ENCODE measurements at regions not wholly inside any gene's neighbourhood (a gene's known extent, or its start where the extent isn't known, plus 50 kb on each side); places are given as distances from the start of the nearest gene placed in this dataset.
"Not testable (repeated sequence)": the region's sequence is repeated elsewhere in the genome, so short reads cannot be mapped to it uniquely, and the experiment has no call there.

DNA sequence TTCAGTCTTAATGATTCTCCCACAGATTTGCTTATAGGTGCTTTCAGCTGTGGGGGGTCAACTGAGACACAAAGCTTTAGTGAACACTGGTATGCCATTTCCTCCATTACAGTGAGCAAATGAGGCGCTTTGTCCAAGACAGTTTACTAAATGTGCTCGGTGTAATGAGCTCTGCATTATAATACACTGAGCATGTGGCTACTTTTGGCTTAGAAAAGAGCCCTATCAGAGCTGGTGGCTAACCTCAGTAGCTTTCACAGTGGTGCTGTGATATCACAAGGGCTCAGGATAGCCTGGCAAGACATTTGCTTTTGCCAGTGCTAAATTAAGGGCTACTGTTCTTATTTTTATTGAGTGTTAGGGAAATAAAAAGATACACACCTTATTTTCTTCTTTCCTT lies 749.7 kb upstream of the ARPP21 start:
- no peak overlapping the region for H3K27ac ChIP-seq
- TF ChIP-seq, protein P1, sequence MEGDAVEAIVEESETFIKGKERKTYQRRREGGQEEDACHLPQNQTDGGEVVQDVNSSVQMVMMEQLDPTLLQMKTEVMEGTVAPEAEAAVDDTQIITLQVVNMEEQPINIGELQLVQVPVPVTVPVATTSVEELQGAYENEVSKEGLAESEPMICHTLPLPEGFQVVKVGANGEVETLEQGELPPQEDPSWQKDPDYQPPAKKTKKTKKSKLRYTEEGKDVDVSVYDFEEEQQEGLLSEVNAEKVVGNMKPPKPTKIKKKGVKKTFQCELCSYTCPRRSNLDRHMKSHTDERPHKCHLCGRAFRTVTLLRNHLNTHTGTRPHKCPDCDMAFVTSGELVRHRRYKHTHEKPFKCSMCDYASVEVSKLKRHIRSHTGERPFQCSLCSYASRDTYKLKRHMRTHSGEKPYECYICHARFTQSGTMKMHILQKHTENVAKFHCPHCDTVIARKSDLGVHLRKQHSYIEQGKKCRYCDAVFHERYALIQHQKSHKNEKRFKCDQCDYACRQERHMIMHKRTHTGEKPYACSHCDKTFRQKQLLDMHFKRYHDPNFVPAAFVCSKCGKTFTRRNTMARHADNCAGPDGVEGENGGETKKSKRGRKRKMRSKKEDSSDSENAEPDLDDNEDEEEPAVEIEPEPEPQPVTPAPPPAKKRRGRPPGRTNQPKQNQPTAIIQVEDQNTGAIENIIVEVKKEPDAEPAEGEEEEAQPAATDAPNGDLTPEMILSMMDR (IDR thresholded peaks at IDR 0.05): no peak
- no peak overlapping the region for H3K4me3 ChIP-seq
- no peak for DNase-seq (ENCODE audit: low spot score)

DNA sequence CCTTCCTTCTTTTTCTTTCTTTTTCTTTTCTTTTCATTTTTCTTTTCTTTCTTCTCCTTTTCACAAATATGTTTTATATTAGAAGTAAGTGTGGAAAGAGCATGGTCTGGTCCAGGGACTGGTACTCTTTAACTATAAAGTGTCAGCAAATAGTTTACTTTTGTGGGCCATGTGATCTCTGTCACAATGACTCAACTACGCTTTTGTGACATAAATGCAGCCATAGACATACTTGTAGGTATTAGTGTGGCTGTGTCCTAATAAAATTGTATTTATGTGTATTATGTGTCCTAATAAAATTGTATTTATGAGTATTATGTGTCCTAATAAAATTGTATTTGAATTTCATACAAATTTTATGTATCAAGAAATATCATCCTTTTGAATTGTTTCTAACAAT lies 749.1 kb upstream of the ARPP21 start:
- H3K4me3 ChIP-seq: no peak overlapping the region
- no peak overlapping the region for H3K27ac ChIP-seq
- TF ChIP-seq, protein P1 (IDR thresholded peaks at IDR 0.05): no peak
- no peak for DNase-seq (ENCODE audit: low spot score)

DNA sequence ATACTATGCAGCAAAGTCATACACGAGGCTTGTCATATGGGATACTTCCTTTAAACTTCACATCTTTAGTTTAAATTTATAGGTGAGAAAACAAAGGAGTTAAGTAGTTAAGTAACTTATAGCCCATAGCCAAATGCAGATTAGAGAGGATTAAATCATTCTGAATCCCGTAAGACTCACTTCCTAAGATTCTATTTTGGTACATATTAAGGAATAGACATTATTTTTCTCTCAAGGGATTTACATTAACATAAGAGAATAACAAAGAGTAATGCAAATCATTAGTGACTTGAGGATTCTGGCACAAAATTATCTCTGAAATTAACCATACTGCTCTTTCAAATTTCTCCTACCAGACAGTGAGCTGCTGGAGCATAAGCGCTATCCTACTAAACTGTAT lies 747.4 kb upstream of the ARPP21 start:
- TF ChIP-seq, protein P1 (IDR thresholded peaks at IDR 0.05): no peak
- Histone ChIP-seq H3K27ac (no peak overlapping the region), H3K4me3 (no peak overlapping the region)
- DNase-seq (ENCODE audit: low spot score): no peak

DNA sequence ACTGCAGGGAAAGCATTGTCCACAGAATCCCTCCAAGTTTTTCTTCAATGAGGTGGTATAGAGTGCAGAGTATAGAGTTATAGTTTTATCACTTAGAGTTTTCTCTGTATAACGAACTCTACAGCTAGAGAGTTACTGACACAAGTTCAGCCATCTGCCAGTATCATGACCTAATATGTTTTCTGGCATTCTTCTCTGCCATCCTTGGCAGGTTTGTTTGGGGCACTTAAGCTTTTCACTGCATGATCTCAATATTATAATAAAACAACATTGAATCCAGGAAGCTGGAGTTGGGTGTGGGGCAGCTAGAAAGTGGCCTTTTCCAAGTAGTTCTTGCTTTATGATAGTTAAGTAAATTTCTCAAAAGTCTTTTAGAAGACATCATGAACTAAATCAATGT lies 743.5 kb upstream of the ARPP21 start:
- TF ChIP-seq, protein P1 (IDR thresholded peaks at IDR 0.05): no peak
- DNase-seq (ENCODE audit: low spot score): no peak
- Histone ChIP-seq H3K27ac (no peak overlapping the region), H3K4me3 (no peak overlapping the region)

DNA sequence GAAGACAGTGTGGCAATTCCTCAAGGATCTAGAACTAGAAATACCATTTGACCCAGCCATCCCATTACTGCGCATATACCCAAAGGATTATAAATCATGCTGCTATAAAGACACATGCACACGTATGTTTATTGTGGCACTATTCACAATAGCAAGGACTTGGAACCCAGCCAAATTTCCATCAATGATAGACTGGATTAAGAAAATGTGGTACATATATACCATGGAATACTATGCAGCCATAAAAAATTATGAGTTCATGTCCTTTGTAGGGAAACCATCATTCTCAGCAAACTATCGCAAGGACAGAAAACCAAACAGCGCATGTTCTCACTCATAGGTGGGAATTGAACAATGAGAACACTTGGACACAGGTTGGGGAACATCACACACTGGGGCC lies 729.6 kb upstream of the ARPP21 start:
- H3K4me3 ChIP-seq; DNase-seq (ENCODE audit: low spot score); H3K27ac ChIP-seq: not testable (repeated sequence)

DNA sequence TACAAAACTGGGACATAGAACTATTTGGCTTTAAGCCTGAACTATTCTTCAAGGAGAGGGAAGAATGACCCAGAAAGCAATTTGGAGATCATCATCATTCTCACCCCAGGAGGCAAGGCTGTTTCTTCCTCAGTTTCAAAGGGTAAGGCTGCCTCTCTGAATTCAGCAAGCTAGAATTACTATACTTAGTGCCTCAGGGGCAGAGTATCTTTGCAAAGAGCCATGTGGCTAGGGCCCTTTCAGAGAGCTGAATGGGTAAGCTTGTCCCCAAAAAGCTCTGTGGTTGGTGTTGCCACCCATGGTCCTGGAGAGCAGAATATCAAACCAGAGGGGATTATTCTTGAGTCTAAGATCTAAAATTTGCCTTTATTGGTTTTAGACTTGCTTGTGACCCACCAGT lies 720.3 kb upstream of the ARPP21 start:
- TF ChIP-seq, protein P1 (IDR thresholded peaks at IDR 0.05): no peak
- DNase-seq (ENCODE audit: low spot score): no peak

DNA sequence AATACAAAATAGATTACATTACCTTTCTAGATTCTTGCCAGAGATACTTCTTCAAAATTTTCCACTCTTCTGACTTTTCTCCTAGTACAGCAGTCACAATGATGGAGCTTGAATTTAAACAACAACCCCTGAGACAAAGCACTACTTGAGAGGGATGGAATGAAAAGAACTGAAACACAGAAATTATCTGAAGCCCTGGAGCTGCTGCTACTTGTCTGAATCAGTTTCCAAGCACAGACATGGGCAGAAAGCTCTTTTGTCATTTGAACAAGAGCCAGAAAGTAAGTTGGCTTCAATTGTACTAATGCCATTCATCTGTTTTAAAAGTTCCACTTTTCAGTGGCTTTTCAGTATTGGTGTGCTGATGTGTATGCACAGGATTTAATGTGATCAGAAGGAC lies 718.5 kb upstream of the ARPP21 start:
- no peak for DNase-seq (ENCODE audit: low spot score)
- Histone ChIP-seq H3K4me3 (no peak overlapping the region), H3K27ac (no peak overlapping the region)
- TF ChIP-seq, protein P1 (IDR thresholded peaks at IDR 0.05): no peak

More for the DNA sequence above, 720.3 kb upstream of the ARPP21 start:
- Histone ChIP-seq H3K4me3 (no peak overlapping the region), H3K27ac (no peak overlapping the region)

DNA sequence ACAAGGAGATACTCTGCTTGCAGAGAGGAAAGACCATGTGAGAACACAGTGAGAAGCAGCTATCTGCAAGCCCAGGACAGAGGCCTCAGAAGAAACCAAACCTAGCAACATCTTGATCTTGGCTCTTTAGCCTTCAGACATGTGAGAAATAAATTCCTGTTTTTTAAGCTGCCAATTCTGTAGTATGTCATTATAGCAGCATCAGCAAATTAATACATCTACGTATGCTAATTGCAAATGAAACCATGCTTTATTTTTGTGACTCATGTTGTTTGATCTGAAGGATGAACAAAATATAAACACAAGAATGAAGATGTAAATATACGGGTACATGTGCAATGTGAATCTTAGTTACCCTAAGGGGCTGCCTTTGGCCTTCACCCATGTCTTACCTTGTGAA lies 714.4 kb upstream of the ARPP21 start:
- TF ChIP-seq, protein P1 (IDR thresholded peaks at IDR 0.05): no peak
- DNase-seq (ENCODE audit: low spot score): no peak
- H3K4me3 ChIP-seq: no peak overlapping the region
- no peak overlapping the region for H3K27ac ChIP-seq
